ENCODE measurements at regions not wholly inside any gene's neighbourhood (a gene's known extent, or its start where the extent isn't known, plus 50 kb on each side); places are given as distances from the start of the nearest gene placed in this dataset.

DNA sequence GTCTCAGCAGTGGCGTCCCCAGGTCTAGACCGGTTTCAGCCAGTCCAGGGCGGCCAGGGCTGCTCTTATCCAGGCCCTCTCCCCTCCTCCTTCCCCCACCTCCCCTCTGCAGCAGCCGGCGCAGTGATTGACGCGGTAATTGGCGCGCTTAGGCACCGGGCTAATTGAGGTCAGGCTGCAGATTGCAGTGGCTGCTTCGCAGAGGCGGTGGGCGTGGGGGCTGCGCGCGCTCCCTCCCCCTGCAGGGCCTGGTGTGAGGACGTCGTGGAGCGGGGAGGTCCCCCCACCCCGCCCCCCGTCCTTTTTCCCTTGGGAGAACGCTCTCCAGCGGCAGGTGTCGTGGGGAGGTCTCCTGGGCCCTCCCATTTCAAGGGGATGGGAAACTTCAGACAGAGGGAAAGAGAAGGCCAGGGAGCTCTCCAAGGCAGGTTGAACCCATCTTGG lies 70.4 kb upstream of the BLCAP start:
- no peak for DNase-seq (ENCODE audit: low spot score)

- no peak for DNase-seq (ENCODE audit: low spot score)
These were observed 69.3 kb upstream of the BLCAP start for GRCh38 chr20:37596890-37597536.

DNA sequence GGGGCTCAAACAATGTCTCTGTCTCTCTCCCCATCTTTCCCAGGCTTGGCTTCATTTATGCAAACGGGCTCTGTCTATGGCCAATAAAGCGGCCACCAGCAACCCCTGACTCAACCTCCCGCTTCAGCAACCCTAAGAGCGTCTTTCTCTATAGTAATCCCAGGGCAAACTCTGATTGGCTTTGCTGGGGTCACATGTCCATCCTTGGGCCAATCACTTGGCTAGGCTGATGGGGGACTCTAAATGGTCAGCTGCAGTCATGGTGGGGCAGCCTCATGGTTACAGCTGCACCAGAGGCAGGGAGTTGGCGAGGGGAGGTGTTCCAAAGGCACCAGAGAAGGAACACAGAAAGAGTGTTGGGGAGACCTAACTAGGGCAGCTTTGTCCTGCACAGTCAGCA lies 68.5 kb upstream of the BLCAP start:
- no peak for DNase-seq (ENCODE audit: low spot score)

- DNase-seq (ENCODE audit: low spot score), result no peak
These were observed 66.0 kb upstream of the BLCAP start for GRCh38 chr20:37593710-37594109.

DNA sequence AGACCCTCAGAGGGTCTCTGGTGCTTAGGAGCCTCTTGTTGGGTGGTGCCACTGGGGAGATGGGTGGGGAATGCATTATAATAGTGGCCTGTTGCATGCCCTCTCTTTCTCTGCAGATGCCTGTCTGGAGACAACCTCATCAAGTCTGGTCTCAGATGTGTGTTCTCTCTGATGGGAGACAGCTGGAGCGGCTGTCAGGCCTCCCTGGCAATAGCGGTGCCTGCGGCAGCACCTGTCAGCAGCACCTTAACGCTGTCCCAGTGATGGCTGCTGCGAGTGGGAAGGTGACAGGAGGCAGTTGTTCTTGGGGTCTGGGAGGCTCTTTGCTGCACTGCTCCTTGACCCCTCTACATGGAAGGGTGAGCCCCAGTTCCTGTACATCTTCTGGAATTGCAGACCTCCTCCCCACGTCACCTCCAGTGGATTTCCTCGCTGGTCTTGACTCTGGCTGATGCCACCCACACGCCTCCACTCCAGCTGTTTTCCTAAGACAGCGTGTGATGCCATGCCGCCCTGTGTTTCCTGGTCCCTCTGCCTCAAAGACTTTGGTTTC lies 63.3 kb upstream of the BLCAP start:
- DNase-seq (ENCODE audit: low spot score), result no peak

DNA sequence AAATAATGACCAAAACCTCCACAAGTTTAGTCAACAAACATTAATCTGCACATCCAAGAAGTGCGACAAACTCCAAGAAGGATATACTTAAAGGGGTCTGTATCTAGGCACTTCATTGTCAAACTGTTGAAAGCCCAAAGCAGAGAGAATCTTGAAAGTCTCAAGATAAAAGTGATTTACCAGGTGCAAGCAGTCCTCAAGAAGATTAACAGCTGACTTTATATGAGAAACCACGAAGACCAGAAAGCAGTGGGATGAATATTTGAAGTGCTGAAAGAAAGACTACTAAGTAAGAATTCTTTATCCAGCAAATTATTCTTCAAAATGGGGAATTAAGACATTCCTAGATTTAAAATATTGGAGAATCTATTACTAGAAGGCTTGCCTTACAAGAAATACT lies 58.4 kb upstream of the BLCAP start:
- DNase-seq (ENCODE audit: low spot score), result no peak

DNA sequence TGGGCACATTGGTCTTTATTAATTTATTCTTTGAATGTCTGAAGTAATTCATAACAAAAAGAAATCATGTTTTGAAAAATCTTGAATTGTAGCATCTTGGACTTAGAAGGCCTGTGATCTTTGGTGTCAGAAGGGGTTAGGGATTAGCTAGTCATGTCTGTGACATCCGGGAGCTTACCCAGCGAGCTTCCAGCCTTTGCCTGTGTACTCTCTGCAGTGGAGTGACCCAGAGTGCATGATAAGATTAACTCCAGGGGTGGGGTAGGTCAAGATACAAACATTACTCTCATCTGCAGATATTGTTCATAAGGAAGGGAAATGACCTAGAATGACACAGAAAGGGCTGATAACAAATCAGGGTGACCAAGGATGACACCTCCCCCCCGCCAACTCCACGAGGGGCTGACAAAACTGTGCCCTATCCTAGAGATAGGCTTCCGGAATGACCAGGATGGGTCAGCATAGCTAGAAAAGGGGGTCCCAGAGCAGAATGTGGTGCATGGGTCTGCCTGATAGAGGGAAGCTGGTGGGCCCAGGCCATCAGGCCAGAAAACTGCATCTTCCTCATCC lies 56.6 kb upstream of the BLCAP start:
- no peak for DNase-seq (ENCODE audit: low spot score)

- no peak for DNase-seq (ENCODE audit: low spot score)
These were observed 53.6 kb upstream of the BLCAP start for GRCh38 chr20:37581246-37581645.

- no peak for DNase-seq (ENCODE audit: low spot score)
These were observed 52.4 kb upstream of the BLCAP start for GRCh38 chr20:37580069-37580468.

DNA sequence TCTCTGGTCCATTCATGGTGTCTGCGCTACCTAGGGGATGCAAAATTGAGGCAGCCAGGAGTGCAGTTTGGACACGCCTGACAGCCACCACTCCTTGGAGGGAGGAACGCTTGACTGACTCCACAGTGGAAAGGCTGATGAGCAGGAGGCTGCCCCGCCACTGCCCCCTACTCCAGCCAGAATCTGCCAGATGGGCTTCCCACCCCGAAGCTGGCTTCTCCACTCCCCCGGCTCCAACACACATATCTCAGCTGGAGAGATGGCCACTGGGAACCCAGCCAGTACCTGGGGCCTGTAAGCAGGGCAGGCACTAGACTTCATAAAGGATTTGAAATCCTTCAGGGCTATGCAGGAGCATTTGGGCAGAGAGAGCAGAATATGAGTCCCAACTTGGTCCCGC lies 51.4 kb upstream of the BLCAP start:
- no peak for DNase-seq (ENCODE audit: low spot score)

- no peak for DNase-seq (ENCODE audit: low spot score)
These were observed 50.3 kb upstream of the BLCAP start for GRCh38 chr20:37577981-37578380.
